ENCODE measurements at regions not wholly inside any gene's neighbourhood (a gene's known extent, or its start where the extent isn't known, plus 50 kb on each side); places are given as distances from the start of the nearest gene placed in this dataset.
"Not testable (repeated sequence)": the region's sequence is repeated elsewhere in the genome, so short reads cannot be mapped to it uniquely, and the experiment has no call there.

DNA sequence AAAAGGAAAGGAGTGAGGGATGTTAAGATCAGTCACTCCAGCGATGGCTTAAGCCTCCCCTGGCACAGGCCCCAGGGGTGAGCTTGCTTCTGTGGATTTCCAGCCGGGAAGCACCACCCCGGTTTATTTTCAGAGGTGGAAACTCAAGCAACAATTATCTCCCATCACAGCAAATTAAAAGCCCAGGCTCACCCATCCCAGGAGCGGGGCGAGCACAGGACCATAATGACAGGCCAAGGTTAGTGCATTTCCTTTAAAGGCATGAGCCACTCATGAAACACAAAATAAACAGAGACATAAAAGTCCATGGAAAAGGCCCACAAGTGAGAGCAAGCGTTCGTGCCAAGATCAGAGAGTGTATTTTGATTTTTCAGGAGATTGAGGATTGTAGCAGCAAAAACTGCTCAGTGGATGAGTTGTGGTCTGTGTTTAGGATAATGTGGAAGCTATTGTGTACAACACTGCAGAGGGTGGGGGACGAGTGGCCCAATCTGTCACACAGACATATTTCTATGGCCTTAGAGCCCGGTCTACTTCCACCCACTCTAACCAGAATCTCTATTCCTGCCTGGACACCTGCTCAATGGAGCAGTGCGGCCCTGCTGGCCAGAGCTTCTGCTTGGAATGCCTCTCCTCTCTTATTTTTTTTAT lies 111.4 kb upstream of the CDC42EP3 start:
- DNase-seq: peak; percentile 45 to 76

DNA sequence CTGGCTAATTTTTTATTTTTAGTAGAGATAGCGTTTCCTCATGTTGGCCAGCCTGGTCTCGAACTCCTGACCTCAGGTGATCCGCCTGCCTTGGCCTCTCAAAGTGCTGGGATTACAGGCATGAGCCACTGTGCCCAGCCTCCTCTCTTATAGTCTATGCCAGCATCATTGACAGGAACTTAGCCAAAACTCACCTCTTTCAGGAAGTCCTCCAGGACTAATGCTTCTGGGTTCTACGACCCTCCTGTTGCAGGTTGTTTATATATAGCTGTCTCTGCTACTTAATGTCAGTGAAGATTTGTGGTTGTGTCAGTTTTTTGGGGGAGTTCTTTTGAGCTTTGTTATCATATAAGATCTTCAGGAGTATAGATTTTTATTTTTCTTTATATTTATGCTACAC lies 112.1 kb upstream of the CDC42EP3 start:
- no peak for DNase-seq

DNA sequence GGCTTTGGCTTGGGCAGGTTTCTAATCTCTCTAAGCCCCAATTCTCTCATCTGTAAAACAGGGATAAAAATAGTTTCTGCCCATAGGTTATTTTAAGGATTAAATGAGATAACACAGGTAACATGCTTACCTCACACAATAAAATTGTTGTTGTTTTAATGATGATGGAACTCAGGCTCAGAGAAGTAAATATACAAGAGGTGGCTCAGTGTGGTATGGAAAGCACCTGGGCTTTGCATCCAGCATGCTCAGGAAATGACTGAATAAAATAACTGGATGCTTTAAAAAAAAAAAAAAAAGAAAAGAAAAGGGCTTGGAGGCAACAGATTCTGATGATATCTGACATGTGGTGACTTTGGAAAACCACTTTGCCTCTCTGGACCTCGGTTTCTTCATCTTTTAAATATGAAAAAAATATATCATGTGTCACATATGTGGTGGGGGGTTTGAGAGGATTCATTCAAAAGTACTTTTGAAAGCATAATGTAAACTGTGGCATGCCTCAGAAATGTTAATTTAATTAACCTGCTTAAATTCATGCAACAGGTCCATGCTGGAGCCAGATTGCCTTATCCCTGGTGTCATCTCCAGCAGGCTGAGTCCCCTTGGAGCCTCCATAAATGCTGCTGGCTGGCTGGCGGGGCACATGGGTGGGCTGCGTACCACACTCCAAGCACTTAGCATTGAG lies 112.8 kb upstream of the CDC42EP3 start:
- DNase-seq: no peak

DNA sequence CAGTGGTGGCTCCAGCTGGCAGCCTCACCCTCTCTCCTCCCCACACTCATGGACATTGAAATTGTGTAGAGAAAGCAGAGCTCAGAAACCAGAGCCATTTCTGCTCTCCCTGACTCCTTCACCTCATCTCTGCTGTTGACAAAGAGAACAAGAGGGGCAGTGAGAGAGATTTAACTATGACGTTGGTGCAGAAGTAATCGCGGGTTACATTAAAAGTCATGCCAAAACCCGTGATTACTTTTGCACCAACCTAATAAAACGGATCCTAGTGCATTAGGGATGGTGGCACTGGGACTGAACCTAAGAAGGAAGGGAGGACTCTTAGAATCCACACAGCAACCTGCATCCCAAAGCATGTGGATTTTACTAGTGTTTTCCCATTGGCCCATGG lies 113.3 kb upstream of the CDC42EP3 start:
- peak in 1 of 2 experiments; percentile 27 for DNase-seq

DNA sequence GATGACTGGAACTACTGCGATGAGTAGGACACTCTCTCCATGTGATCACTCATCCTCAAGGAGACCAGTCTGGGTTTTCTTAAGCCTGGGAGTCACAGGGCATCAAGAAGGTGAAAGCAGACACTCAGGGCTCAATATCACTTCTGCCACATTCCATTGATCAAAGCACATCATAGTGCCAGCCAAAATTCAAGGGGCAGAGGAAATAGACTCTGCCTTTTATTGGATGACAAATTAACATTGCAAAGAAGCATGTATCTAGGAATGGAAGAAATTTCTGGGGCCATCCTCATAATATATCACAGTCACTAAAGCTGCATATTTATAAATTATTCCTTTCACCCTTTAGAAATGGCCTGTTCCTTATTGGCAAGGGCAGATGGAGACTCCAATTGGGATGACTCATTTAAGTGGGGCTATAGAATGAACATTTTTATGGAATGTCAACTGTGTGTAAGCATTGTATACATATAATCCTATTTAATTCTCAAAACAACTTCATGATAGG lies 114.8 kb upstream of the CDC42EP3 start:
- peak in 1 of 2 experiments; percentile 46 for DNase-seq

DNA sequence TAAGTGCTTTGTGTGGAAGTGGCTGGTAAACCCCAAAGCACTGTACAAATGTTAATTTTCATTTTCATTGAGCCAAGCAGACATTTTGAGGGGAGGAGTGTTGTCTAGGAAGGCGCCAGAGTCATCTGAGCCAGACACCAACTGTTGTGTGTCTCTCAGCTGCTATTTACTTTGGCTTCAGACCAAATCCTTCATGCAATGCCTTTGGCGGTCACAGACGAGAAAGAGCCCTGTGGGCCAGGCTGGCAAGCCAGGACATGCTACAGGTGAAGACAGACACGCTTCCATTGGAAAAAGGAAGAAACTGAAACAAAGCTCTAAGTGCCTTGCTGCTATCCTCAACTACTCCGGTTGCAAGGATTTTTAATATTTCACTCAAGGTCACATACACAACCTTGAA lies 115.4 kb upstream of the CDC42EP3 start:
- DNase-seq: peak; percentile 99

DNA sequence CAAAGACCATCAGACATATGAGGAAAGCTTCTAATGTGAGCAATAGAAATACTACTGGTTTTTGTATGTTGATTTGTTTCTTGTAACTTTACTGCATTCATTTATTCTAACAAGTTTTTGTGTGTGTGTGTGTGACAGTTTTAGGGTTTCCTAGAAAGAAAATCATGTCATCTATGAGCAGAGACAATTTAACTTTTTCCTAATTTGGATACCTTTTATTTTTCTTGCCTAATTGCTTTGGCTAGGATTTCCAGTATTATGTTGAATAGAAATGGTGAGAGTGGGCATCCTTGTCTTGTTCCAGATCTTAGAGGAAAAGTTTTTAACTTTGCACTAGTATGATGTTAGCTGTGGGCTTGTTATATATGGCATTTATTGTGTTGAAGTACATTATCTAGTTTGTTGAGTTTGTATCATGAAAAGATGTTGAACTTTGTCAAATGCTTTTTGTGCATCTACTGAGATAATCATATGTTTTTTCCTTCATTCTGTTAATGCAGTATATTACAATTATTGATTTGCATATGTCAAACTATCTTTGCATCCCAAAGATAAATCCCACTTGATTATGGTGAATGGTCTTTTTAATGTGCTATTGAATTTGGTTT lies 117.3 kb upstream of the CDC42EP3 start:
- DNase-seq: no peak

DNA sequence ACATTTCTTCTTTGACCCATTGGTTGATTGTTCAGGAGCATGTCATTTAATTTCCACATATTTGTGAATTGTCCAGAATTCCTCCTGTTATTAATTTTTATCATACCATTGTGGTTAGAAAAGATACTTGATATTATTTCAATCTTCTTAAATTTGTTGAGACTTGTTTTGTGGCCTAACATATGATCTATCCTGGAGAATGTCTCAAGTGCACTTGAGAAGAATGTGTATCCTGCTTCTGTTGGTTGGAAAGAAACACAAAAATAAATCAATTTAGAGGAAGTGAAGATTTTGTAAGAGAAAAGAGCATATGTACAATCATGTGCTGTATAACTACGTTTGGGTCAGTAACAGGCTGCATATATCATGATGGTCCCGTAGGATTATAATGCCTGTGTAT lies 118.6 kb upstream of the CDC42EP3 start:
- no peak for DNase-seq

DNA sequence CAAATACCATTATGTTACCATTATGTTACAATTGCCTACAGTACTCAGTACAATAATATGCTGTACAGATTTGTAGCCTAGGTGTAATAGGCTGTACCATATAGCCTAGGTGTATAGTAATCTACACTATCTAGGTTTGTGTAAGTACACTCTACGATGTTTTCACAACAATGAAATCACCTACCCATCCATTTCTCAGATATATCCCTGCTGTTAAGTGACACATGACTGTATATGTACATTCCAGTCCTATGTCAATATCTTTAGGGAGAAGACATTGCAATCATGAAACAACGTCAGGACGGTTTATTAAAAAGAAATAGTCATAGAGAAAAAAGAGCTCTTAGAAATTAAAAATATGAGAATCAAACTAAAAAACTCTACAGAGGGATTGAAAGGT lies 119.0 kb upstream of the CDC42EP3 start:
- DNase-seq: no peak

DNA sequence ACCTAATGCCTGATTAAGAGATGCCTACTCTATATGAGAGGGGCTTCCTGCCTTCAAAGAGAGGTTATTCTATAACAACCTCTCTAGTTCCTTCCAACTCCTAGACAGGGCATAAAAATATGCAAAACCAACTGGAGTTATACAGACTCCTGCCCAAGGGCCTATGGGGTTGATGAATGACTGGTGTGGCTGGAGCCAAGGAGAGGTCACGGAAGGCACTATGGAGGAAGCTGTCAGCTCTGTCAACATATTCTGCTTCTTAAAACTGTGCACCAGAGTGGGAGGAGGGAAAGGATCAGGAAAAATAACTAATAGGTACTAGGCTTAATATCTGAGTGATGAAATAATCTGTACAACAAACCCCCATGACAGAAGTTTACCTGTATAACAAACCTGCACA lies 120.9 kb upstream of the CDC42EP3 start:
- DNase-seq: no peak

DNA sequence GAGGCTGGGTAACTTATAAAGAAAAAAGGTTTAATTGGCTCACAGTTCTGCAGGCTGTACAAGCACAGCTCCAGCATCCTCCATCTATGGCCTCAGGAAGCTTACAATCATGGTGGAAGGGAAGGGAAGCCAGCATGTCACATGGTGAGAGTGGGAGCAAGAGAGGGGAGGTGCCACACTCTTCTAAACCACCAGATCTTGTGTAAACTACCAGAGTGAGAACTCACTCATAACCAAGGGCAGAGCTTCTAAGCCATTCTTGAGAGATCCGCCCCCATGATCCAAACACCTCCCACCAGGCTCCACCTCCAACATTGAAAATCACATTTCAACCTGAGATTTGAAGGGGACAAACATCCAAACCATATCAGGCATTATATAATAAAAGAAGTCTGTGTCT lies 121.6 kb upstream of the CDC42EP3 start:
- no peak for DNase-seq

DNA sequence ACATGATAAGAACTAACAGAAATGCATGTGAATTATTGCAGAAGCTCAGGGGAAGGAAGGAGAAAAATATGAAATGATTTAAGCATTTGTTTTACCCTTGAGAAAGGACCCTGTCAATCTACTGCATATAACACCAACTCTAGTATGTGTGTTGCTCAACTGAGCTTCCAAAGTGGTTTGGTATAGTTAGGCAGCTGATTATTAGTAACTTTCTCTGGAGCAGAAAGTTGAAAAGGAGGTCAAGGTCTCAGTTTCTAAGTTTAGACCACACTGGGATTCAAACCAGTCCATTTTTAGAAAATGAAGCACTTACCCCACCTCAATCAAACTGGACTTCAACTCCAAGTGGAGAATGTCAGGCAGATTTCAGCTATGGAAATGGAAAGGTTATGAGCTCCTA lies 123.3 kb upstream of the CDC42EP3 start:
- DNase-seq: no peak

DNA sequence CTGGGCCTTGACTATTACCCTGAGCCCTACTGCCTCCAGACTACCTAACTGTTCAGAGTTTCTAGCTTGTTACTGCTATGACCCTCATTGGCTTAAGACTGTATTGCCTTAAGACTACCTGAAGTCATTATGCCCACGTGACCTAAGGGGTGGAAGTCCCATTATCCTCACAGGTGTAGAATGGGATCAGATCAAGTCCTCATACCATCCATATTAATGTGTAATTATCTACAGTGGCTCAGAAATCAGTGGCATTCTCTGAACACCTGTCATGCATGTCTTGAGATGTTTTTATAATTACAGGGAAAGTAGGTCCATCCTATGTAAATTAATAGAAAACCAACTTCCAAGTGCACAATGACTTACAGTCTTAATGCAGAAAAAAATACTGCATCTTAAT lies 124.0 kb upstream of the CDC42EP3 start:
- no peak for DNase-seq

DNA sequence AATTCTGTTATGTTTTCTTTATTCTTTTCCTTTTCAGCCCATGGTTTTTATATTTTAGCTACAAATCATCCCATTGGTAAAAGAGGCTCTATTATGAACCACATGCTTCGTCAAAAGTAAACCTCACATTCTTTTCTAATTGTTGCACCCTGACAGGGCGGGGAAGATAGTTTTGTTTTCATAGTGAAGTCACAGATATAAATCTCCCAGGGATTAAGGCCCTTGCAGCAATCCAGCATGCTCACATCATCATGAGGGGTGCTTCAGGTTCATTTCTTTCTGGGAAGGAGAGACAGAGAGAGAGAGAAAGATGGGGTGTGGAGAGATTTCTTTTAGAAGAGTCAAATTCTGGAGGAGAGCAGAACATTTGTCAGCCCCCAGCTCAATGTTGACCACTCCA lies 124.5 kb upstream of the CDC42EP3 start:
- peak in 1 of 2 experiments; percentile 6 for DNase-seq

DNA sequence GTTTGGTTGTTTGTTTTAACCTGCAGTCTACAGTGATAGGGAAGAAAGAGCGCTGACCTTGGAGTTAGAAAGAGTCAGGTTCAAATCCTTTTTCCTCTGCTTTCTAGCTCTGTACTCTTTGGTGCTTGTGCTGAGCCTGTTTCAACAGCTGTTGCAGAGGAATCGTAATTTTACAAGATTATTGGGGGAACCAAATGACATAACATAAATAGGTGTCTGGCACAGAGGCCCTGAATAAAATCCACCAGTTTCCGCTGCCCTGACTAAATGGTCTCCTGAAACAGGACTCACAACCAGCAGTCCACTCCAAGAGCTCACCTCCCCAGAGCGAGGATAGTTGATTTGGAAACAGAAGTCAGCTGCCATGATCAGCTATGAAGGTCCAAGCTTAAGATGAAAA lies 125.0 kb upstream of the CDC42EP3 start:
- DNase-seq: no peak

DNA sequence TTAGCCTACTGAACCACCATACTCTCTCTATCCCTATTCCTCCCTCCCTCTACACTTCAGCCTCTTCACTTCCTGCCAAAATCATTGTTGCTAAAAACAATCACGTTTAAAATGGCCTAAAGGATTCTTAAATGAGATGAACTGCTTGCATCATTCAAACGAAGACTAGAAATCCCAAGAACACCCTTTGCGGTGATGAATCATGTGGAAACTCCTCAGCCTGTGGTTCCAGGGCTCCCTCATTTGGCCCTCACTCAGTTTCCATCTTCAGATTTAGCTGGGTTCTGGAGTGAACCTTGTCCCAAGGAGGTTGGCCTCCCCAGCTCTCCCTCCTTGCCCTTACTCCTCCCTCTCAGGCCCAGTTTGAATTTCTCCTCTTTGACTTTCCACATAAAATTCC lies 125.6 kb upstream of the CDC42EP3 start:
- DNase-seq: no peak

DNA sequence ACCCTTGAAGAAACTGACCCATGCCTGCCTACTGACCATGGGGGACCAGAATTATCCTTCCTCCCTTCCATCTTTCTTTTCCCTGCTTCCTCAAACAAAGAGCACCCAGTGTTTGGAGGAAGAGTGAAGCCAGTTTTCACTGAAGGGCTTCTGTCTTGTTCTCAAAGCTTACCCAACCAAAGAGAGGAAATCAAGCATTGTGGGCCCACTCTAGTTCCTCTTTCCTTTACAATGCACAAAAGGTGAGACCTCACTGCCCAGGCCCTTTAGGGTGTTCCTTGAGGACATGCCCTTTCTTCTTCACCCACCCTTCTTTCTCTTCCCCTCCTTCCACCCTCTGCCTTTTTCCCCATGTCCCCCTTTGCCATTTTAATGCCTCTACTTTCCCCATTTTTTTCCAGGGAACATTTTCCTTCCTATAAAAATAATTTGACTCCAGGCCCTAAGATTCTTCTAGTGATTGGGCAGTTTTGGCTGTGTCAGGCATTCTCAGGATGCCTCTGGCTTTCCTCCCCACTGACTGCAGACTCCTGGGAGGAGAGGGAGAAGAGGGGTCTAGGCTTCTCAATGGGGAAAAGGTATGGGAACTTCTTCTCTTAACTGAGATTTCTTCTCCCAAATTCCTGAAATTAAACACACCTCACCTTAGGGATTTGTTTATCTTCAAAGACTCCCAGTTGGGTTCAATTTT lies 126.6 kb upstream of the RMDN2 start:
- no peak for DNase-seq

DNA sequence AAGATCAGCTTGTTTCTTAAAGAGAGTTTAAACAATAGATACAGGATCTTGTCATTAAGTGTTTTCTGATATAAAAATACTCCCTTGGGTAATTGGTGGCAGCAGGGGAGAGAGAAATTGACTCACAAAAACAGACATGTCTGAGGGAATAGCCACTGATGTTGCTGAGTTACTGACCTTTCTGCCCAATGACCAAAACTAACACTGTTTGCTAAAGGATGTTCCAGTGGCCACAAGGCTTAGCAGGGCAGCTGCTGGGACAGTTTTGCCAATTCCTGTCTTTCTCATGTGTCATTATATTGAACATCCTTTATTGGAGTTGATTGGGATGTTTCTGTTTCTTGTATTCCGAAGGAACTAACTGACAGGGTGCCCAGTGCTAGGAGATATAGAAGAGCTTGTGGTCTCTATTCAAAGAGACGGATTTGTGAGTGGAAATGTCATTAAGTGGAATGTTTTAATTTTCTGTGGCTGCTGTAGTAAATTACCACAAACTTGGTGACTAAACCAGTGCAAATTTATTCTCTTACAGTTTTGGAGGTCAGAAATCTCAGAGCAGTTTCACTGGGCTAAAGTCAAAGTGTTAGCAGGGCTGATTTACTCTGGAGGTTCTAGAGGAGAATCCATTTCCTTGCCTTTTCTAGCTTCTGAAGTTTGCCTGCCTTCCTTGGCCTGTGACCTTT lies 124.8 kb upstream of the RMDN2 start:
- no peak for DNase-seq

DNA sequence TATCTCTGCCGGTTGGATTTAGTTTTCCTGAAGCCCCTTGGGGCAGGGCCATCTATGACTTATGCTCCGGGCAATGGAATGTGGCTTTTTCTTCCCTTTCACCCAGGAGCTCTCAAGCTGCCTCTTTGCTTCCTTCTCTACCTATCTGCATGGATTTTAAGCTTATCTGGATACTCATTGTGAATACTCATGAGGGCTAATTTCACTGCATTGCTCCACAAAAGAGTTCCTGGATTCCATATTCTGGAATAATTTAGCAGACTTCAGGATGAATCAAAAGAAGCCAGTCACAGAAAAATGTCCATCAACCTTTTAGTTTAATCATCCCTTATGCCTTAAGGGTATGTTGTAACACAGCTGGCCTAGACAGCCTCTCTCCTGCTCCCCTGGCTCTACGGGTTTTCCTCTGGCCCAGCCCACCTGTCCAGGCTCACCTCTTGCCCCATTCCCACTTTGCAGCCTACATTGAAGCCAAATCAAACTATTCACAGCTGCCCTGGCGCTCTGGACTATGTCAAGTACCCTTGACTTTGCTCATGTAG lies 122.8 kb upstream of the RMDN2 start:
- DNase-seq: peak; percentile 66 to 74

DNA sequence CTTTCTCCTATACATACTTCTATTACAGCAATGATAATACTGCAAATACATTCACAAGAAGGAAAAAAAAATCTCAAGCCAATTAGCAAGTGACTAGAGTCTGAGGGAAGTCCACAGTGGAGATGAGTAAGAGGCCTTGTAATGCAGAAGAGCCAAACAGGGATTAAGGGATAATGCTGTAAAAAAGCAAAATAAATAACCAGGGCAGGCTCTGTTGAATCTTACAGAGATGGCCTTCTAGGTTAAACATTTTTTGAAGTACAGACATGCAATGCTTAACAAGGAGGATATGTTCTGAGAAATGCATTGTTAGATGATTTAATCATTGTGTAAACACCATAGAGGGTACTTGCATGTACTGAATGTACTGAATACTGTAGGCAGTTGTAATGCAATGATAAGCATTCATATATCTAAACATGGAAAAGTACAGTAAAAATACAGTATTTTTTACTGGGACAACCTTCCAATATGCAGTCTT lies 122.1 kb upstream of the RMDN2 start:
- DNase-seq: peak in 1 of 2 experiments; percentile 21

DNA sequence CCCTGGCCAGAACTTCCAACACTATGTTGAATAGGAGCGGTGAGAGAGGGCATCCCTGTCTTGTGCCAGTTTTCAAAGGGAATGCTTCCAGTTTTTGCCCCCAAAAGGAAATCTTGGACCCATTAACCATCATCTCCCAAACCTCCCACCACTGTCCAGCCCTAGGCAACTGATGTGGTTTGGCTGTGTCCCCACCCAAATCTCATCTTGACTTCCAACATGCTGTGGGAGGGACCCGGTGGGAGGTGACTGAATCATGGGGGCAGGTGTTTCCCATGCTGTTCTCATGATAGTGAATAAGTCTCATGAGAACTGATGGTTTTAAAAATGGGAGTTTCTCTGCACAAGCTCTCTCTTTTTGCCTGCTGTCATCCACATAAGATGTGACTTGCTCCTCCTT lies 119.1 kb upstream of the RMDN2 start:
- not testable (repeated sequence) for DNase-seq

DNA sequence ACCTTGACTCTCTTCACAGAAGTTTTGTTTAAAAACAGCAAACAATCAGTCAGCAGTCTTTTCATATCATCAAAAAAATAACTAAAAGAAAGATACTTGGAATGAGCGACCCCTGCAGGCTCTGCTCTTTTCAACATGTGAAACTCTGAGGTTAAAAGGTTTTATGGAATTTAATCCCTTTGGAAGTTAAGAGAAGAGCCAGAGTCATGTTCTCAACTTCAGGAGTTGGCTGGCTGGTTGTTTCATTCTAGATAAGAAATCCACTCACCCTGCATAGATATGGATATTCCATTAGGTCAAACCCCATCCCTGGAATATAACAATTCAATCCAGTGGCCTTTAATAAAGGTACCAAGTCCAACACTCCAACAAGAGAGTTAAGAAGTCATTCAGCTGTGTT lies 115.6 kb upstream of the RMDN2 start:
- peak in 1 of 2 experiments; percentile 8 for DNase-seq

Measured in SHP77 (cell line).